ENCODE measurements at regions not wholly inside any gene's neighbourhood (a gene's known extent, or its start where the extent isn't known, plus 50 kb on each side); places are given as distances from the start of the nearest gene placed in this dataset.
"Not testable (repeated sequence)": the region's sequence is repeated elsewhere in the genome, so short reads cannot be mapped to it uniquely, and the experiment has no call there.

DNA sequence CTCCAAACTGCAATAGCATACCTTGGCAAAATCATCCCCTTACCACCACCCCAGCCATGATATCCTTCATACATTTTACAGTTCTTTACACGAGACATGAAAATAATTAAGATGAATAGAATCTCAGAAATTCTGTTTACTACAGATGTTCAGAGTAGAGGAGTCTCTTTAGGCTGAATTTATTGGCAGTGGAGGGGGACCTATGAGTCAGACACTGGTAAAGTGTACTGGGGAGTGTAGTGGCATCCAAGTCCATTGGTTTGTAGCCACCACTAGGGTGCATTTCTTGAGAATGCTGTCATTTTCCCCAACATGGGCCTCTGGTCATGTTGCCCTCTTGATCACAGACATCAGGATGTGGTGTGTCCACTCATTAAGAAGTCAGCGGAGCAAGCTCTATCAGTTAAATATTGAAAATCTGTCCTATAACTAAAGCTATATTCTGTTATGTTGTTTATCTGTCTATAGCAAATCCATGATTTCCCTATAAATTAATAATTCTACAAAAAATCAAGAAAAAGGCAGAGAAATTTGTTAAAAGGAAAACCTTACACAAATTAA, 672.2 kb downstream of the PRIM2 start:
- TF ChIP-seq, protein P1, sequence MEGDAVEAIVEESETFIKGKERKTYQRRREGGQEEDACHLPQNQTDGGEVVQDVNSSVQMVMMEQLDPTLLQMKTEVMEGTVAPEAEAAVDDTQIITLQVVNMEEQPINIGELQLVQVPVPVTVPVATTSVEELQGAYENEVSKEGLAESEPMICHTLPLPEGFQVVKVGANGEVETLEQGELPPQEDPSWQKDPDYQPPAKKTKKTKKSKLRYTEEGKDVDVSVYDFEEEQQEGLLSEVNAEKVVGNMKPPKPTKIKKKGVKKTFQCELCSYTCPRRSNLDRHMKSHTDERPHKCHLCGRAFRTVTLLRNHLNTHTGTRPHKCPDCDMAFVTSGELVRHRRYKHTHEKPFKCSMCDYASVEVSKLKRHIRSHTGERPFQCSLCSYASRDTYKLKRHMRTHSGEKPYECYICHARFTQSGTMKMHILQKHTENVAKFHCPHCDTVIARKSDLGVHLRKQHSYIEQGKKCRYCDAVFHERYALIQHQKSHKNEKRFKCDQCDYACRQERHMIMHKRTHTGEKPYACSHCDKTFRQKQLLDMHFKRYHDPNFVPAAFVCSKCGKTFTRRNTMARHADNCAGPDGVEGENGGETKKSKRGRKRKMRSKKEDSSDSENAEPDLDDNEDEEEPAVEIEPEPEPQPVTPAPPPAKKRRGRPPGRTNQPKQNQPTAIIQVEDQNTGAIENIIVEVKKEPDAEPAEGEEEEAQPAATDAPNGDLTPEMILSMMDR (conservative IDR thresholded peaks at IDR 0.05 in 1 of 2, IDR thresholded peaks at IDR 0.05 in 1 of 2; ENCODE audit: extremely low read depth in 1 of 2, insufficient read depth in 1 of 2, low read depth in 1 of 2, low read length in 2 of 2) = not testable (repeated sequence)
- TF ChIP-seq EZH2 (IDR thresholded peaks at IDR 0.05; ENCODE audit: borderline replicate concordance, low read length) = not testable (repeated sequence)
